Umbilical cord (tissue), 1 donor: ENCODE measurements at regions not wholly inside any gene's neighbourhood (a gene's known extent, or its start where the extent isn't known, plus 50 kb on each side); places are given as distances from the start of the nearest gene placed in this dataset.

ENCODE experiments used
- DNase-seq: peaks from one replicate; pipeline ENCODE4 v3.0.0-alpha.2; 2015; ENCODE audit warnings: low spot score

GRCh38 chr5:164345173-164345849 lies 839.9 kb downstream of the MAT2B start:
- DNase-seq = no peak

GRCh38 chr5:164345853-164346252 lies 840.4 kb downstream of the MAT2B start:
- DNase-seq = no peak

- DNase-seq = no peak
These were observed 841.6 kb downstream of the MAT2B start for GRCh38 chr5:164346785-164347630.

- DNase-seq = no peak
These were observed 844.8 kb downstream of the MAT2B start for GRCh38 chr5:164350236-164350635.

GRCh38 chr5:164351245-164351834 lies 845.9 kb downstream of the MAT2B start:
- DNase-seq = peak; percentile 19

GRCh38 chr5:164352695-164353094 lies 847.3 kb downstream of the MAT2B start:
- DNase-seq = no peak

- peak; percentile 88 for DNase-seq
These were observed 847.7 kb downstream of the MAT2B start for GRCh38 chr5:164353155-164353554.

GRCh38 chr5:164354139-164354751 lies 848.8 kb downstream of the MAT2B start:
- peak; percentile 36 for DNase-seq

- peak; percentile 56 for DNase-seq
These were observed 849.9 kb downstream of the MAT2B start for GRCh38 chr5:164355267-164355830.

- no peak for DNase-seq
These were observed 851.4 kb downstream of the MAT2B start for GRCh38 chr5:164356790-164357189.

- no peak for DNase-seq
These were observed 852.1 kb downstream of the MAT2B start for GRCh38 chr5:164357395-164358033.

- peak; percentile 59 for DNase-seq
These were observed 853.3 kb downstream of the MAT2B start for GRCh38 chr5:164358531-164359259.

GRCh38 chr5:164359260-164360255 lies 854.1 kb downstream of the MAT2B start:
- no peak for DNase-seq

- no peak for DNase-seq
These were observed 855.2 kb downstream of the MAT2B start for GRCh38 chr5:164360589-164360988.

- DNase-seq = no peak
These were observed 856.6 kb downstream of the MAT2B start for GRCh38 chr5:164361986-164362385.

GRCh38 chr5:164362835-164363234 lies 857.4 kb downstream of the MAT2B start:
- no peak for DNase-seq

- DNase-seq = no peak
These were observed 859.1 kb downstream of the MAT2B start for GRCh38 chr5:164364237-164365208.

GRCh38 chr5:164370841-164371240 lies 865.4 kb downstream of the MAT2B start:
- no peak for DNase-seq
